Glutamatergic neuron (in vitro differentiated cells): ENCODE measurements at regions not wholly inside any gene's neighbourhood (a gene's known extent, or its start where the extent isn't known, plus 50 kb on each side); places are given as distances from the start of the nearest gene placed in this dataset.
"Not testable (repeated sequence)": the region's sequence is repeated elsewhere in the genome, so short reads cannot be mapped to it uniquely, and the experiment has no call there.

Source experiments
- DNase-seq: peaks from one replicate; pipeline ENCODE4 v3.0.0; 2022
- H3K27ac Mint-ChIP-seq: one replicate; pipeline ENCODE4 v1.8.0; 2020; ENCODE audit warnings: mild to moderate bottlenecking, mixed read lengths, inconsistent platforms; ENCODE audit not compliant: unreplicated experiment
- H3K27me3 Mint-ChIP-seq: one replicate; pipeline ENCODE4 v1.8.0; 2020; ENCODE audit warnings: mild to moderate bottlenecking, moderate library complexity, mixed read lengths, inconsistent platforms; ENCODE audit not compliant: unreplicated experiment
- H3K36me3 Mint-ChIP-seq: one replicate; pipeline ENCODE4 v1.8.0; 2020; ENCODE audit warnings: mild to moderate bottlenecking, mixed read lengths, inconsistent platforms; ENCODE audit not compliant: unreplicated experiment
- H3K4me1 Mint-ChIP-seq: one replicate; pipeline ENCODE4 v1.8.0; 2020; ENCODE audit warnings: mild to moderate bottlenecking, low read depth, mixed read lengths, inconsistent platforms; ENCODE audit not compliant: unreplicated experiment
- H3K4me3 Mint-ChIP-seq: one replicate; pipeline ENCODE4 v1.8.0; 2020; ENCODE audit warnings: mild to moderate bottlenecking, mixed read lengths, inconsistent platforms; ENCODE audit not compliant: unreplicated experiment
- H3K9me3 Mint-ChIP-seq: one replicate; pipeline ENCODE4 v1.8.0; 2020; ENCODE audit warnings: mild to moderate bottlenecking, moderate library complexity, mixed read lengths, inconsistent platforms; ENCODE audit not compliant: unreplicated experiment
- CTCF ChIP-seq: fragments of 200-600 bp; sonication (generic); IDR thresholded peaks from one replicate; pipeline ENCODE4 v1.5.0; 2021; ENCODE audit not compliant: partially characterized antibody, unreplicated experiment

- no peak for TF ChIP-seq CTCF
- no peaks in the 10 kb centered on the region for H3K4me1 Mint-ChIP-seq
- no peak overlapping the region for H3K27ac Mint-ChIP-seq
- no peaks in the 10 kb centered on the region for H3K36me3 Mint-ChIP-seq
- H3K4me3 Mint-ChIP-seq, result no peak overlapping the region
- H3K9me3 Mint-ChIP-seq, result peaks cover 1% of the 10 kb centered on the region
- DNase-seq, result no peak
- peaks cover 1% of the 10 kb centered on the region for H3K27me3 Mint-ChIP-seq
Measured at GRCh38 chr17:64723781-64724180, 61.7 kb upstream of the SMURF2 start.

GRCh38 chr17:64721556-64721955 is 59.4 kb upstream of the SMURF2 start:
- DNase-seq, result not testable (repeated sequence)

GRCh38 chr17:64720253-64720652 is 58.1 kb upstream of the SMURF2 start:
- H3K27me3 Mint-ChIP-seq, H3K36me3 Mint-ChIP-seq, H3K9me3 Mint-ChIP-seq, DNase-seq, H3K4me1 Mint-ChIP-seq, H3K27ac Mint-ChIP-seq, H3K4me3 Mint-ChIP-seq: not testable (repeated sequence)

More at GRCh38 chr17:64721556-64721955, 59.4 kb upstream of the SMURF2 start:
- H3K4me3 Mint-ChIP-seq, H3K9me3 Mint-ChIP-seq, H3K4me1 Mint-ChIP-seq, H3K27ac Mint-ChIP-seq, H3K36me3 Mint-ChIP-seq, H3K27me3 Mint-ChIP-seq: not testable (repeated sequence)

- not testable (repeated sequence) for H3K27me3 Mint-ChIP-seq, H3K9me3 Mint-ChIP-seq, H3K4me1 Mint-ChIP-seq, DNase-seq, H3K27ac Mint-ChIP-seq, H3K36me3 Mint-ChIP-seq, H3K4me3 Mint-ChIP-seq
Measured at GRCh38 chr17:64719517-64719916, 57.4 kb upstream of the SMURF2 start.

- not testable (repeated sequence) for H3K27ac Mint-ChIP-seq, H3K9me3 Mint-ChIP-seq, H3K27me3 Mint-ChIP-seq, DNase-seq, H3K4me1 Mint-ChIP-seq, H3K36me3 Mint-ChIP-seq, H3K4me3 Mint-ChIP-seq
Measured at GRCh38 chr17:64718816-64719215, 56.7 kb upstream of the SMURF2 start.

- Mint-ChIP-seq H3K4me3 (no peak overlapping the region), H3K36me3 (no peaks in the 10 kb centered on the region), H3K9me3 (no peaks in the 10 kb centered on the region), H3K4me1 (no peaks in the 10 kb centered on the region), H3K27me3 (peaks cover 1% of the 10 kb centered on the region), H3K27ac (no peak overlapping the region)
- no peak for TF ChIP-seq CTCF
- no peak for DNase-seq
Measured at GRCh38 chr17:64718058-64718457, 56.0 kb upstream of the SMURF2 start.

- H3K27ac Mint-ChIP-seq, H3K9me3 Mint-ChIP-seq, H3K4me3 Mint-ChIP-seq, H3K4me1 Mint-ChIP-seq, H3K27me3 Mint-ChIP-seq, DNase-seq, H3K36me3 Mint-ChIP-seq: not testable (repeated sequence)
Measured at GRCh38 chr17:64716496-64716895, 54.4 kb upstream of the SMURF2 start.

GRCh38 chr17:64713786-64714185 is 51.7 kb upstream of the SMURF2 start:
- not testable (repeated sequence) for H3K27me3 Mint-ChIP-seq, H3K4me3 Mint-ChIP-seq, H3K9me3 Mint-ChIP-seq, H3K27ac Mint-ChIP-seq, H3K4me1 Mint-ChIP-seq, H3K36me3 Mint-ChIP-seq, DNase-seq

- not testable (repeated sequence) for H3K27me3 Mint-ChIP-seq, H3K27ac Mint-ChIP-seq, H3K9me3 Mint-ChIP-seq, H3K4me1 Mint-ChIP-seq, H3K36me3 Mint-ChIP-seq, DNase-seq, H3K4me3 Mint-ChIP-seq
Measured at GRCh38 chr17:64712557-64713351, 50.6 kb upstream of the SMURF2 start.
